Panc1 (cell line): ENCODE measurements at regions not wholly inside any gene's neighbourhood (a gene's known extent, or its start where the extent isn't known, plus 50 kb on each side); places are given as distances from the start of the nearest gene placed in this dataset.
"Not testable (repeated sequence)": the region's sequence is repeated elsewhere in the genome, so short reads cannot be mapped to it uniquely, and the experiment has no call there.

Source experiments
- CTCF ChIP-seq: fragments of 450-650 bp; IDR thresholded peaks from 2 replicates; pipeline ENCODE4 v1.5.1; 2017; ENCODE audit warnings: mild to moderate bottlenecking
- POLR2AphosphoS5 ChIP-seq: IDR thresholded peaks from 2 replicates; pipeline ENCODE4 v1.6.1; 2012; ENCODE audit warnings: mild to moderate bottlenecking, low read depth, low read length, moderate library complexity
- REST ChIP-seq, 2 experiments: IDR thresholded peaks; 2 replicates each; pipeline ENCODE4 v1.6.1; 2011 to 2012; ENCODE audit warnings: low read depth in 2 of 2, control low read depth in 1 of 2, low read length in 1 of 2, mild to moderate bottlenecking in 1 of 2, moderate library complexity in 1 of 2; ENCODE audit not compliant: insufficient read depth in 1 of 2
- SIN3A ChIP-seq: IDR thresholded peaks from 2 replicates; pipeline ENCODE4 v1.6.1; 2012; ENCODE audit warnings: low read depth, mild to moderate bottlenecking, low read length, moderate library complexity, borderline replicate concordance; ENCODE audit not compliant: insufficient read depth

GRCh38 chr3:74376323-74376722 lies 238.1 kb downstream of the CNTN3 start:
- TF ChIP-seq SIN3A; CTCF; POLR2AphosphoS5; REST (IDR thresholded peaks at IDR 0.05; ENCODE audit: insufficient read depth in 1 of 2, low read depth in 2 of 2, low read length in 1 of 2): not testable (repeated sequence)
